Neural crest cell (in vitro differentiated cells): ENCODE measurements at regions not wholly inside any gene's neighbourhood (a gene's known extent, or its start where the extent isn't known, plus 50 kb on each side); places are given as distances from the start of the nearest gene placed in this dataset.

Experiments
- DNase-seq: peaks from one replicate; pipeline ENCODE4 v3.0.0; 2021; ENCODE audit warnings: low read depth, mixed read lengths, low spot score
- H3K27ac Mint-ChIP-seq: one replicate; pipeline ENCODE4 v1.8.0; 2021; ENCODE audit warnings: mild to moderate bottlenecking, mixed read lengths; ENCODE audit not compliant: unreplicated experiment
- H3K27me3 Mint-ChIP-seq: 2 replicates; pipeline ENCODE4 v1.8.0; 2021; ENCODE audit warnings: low read depth, mild to moderate bottlenecking, mixed read lengths
- H3K36me3 Mint-ChIP-seq: 2 replicates; pipeline ENCODE4 v1.8.0; 2021; ENCODE audit warnings: low read depth, mild to moderate bottlenecking, mixed read lengths
- H3K4me1 Mint-ChIP-seq: 2 replicates; pipeline ENCODE4 v1.8.0; 2021; ENCODE audit warnings: mixed read lengths
- H3K4me3 Mint-ChIP-seq: one replicate; pipeline ENCODE4 v1.8.0; 2021; ENCODE audit warnings: mild to moderate bottlenecking, mixed read lengths
- H3K9me3 Mint-ChIP-seq: 2 replicates; pipeline ENCODE4 v1.8.0; 2021; ENCODE audit warnings: mixed read lengths
- TF ChIP-seq, protein P1 (sequence below): fragments of 200-600 bp; sonication (generic); conservative IDR thresholded peaks from 2 replicates; pipeline ENCODE4 v1.5.0; 2021; ENCODE audit warnings: antibody characterized with exemption, mild to moderate bottlenecking

- no peak for DNase-seq
- TF ChIP-seq, protein P1, sequence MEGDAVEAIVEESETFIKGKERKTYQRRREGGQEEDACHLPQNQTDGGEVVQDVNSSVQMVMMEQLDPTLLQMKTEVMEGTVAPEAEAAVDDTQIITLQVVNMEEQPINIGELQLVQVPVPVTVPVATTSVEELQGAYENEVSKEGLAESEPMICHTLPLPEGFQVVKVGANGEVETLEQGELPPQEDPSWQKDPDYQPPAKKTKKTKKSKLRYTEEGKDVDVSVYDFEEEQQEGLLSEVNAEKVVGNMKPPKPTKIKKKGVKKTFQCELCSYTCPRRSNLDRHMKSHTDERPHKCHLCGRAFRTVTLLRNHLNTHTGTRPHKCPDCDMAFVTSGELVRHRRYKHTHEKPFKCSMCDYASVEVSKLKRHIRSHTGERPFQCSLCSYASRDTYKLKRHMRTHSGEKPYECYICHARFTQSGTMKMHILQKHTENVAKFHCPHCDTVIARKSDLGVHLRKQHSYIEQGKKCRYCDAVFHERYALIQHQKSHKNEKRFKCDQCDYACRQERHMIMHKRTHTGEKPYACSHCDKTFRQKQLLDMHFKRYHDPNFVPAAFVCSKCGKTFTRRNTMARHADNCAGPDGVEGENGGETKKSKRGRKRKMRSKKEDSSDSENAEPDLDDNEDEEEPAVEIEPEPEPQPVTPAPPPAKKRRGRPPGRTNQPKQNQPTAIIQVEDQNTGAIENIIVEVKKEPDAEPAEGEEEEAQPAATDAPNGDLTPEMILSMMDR: no peak
- Mint-ChIP-seq H3K27ac (no peak overlapping the region), H3K36me3 (no peaks in the 10 kb centered on the region), H3K4me1 (peaks cover 3% of the 10 kb centered on the region), H3K9me3 (peaks cover 7% of the 10 kb centered on the region), H3K4me3 (no peak overlapping the region), H3K27me3 (no peaks in the 10 kb centered on the region)
Measured at GRCh38 chr5:107196500-107197059, 474.2 kb downstream of the EFNA5 start.

DNA sequence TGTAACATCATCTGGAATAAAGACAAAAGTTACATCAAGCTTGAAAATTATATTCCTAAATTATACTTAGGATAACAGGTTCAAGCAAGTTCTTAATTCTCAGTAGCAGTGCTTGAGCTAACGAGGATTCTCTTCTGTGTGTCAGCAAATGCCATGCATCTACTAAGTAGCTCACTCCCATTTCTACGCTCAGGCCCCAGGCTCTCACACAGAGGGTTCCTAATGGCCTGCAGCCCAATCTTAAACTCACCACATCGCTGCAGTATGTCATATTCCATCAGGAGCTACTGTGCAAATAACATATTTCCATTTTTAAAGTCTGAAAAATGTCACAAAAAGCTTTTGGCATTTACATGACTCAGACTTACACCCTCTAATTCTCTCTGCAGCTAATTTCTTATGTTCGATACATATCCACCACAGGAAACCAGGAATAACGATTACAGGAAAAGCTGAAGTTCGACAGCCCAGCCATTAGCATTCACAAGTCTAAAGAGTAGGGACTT lies 474.8 kb downstream of the EFNA5 start:
- DNase-seq: no peak
- TF ChIP-seq, protein P1: no peak
- Mint-ChIP-seq H3K4me1 (peaks cover 3% of the 10 kb centered on the region), H3K27me3 (no peaks in the 10 kb centered on the region), H3K36me3 (no peaks in the 10 kb centered on the region), H3K27ac (no peak overlapping the region), H3K4me3 (no peak overlapping the region), H3K9me3 (peaks cover 7% of the 10 kb centered on the region)

DNA sequence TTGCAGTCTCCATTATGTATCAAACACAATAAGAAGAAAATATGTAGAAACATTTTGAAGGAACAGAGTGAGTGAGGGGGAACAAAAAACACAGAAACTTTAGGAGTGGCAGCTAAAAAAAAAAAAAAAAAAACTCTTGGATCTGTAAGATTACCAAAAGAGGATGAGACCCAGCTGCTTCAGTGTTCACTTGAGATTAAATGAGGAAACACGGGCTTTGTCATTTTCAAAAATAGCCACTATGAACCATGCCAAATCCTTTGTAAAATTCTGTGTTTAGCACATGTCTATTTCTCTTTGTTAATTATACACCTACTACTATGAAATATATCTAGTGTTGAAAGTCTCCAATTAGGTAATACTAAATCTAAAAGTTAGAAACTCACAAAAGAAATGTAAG lies 485.9 kb downstream of the EFNA5 start:
- H3K27ac Mint-ChIP-seq: no peak overlapping the region
- DNase-seq: no peak
- no peaks in the 10 kb centered on the region for H3K27me3 Mint-ChIP-seq
- H3K4me1 Mint-ChIP-seq: no peaks in the 10 kb centered on the region
- H3K36me3 Mint-ChIP-seq: no peaks in the 10 kb centered on the region
- H3K4me3 Mint-ChIP-seq: no peak overlapping the region
- TF ChIP-seq, protein P1: no peak
- peaks cover 5% of the 10 kb centered on the region for H3K9me3 Mint-ChIP-seq

GRCh38 chr5:107184066-107184465 lies 486.7 kb downstream of the EFNA5 start:
- Mint-ChIP-seq H3K4me3 (no peak overlapping the region), H3K36me3 (no peaks in the 10 kb centered on the region), H3K27ac (no peak overlapping the region), H3K9me3 (peaks cover 5% of the 10 kb centered on the region), H3K4me1 (no peaks in the 10 kb centered on the region), H3K27me3 (no peaks in the 10 kb centered on the region)
- DNase-seq: no peak
- TF ChIP-seq, protein P1: no peak

DNA sequence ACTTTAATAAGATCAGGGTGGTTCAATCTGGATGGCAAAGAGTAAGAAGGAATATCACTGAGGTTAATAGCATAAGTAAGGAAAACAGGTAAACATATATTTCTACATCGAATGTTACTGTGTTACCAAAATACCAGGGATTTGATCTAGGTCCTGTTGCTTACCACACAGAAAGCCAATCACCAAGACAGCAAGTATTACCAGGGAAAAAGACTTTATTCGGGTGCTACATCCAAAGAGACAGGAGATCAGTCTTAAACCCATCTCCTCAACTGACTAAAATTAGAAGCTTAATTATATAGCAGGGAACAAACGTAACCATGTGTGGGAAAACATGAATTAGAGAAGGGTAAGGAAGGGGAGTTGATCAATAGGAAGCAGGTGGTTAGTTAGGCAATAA lies 500.1 kb downstream of the EFNA5 start:
- Mint-ChIP-seq H3K27me3 (no peaks in the 10 kb centered on the region), H3K9me3 (peaks cover 12% of the 10 kb centered on the region), H3K4me1 (no peaks in the 10 kb centered on the region), H3K4me3 (no peak overlapping the region), H3K36me3 (peaks cover 13% of the 10 kb centered on the region), H3K27ac (no peak overlapping the region)
- no peak for DNase-seq
- TF ChIP-seq, protein P1: no peak
